Heart left ventricle (tissue), 16 donors: ENCODE measurements at regions not wholly inside any gene's neighbourhood (a gene's known extent, or its start where the extent isn't known, plus 50 kb on each side); places are given as distances from the start of the nearest gene placed in this dataset.

Source experiments
- ATAC-seq, 4 donors: fragments of 200-7000 bp; cut with Tn5 transposase; one replicate each; pipeline ENCODE4 v1.9.1; 2020 to 2022; ENCODE audit warnings: moderate library complexity in 4 of 4, mild to moderate bottlenecking in 3 of 4, moderate number of reproducible peaks in 1 of 4
- DNase-seq, 5 donors: peaks; one replicate each; pipeline ENCODE4 v3.0.0-alpha.2; 2020
- H3K27ac ChIP-seq, 12 donors: fragments of 200-600 bp; sonication (generic) in 4 of 12; one replicate each; pipeline versions ENCODE4 v1.5.0 to v1.8.0; 2016 to 2022; ENCODE audit warnings: mild to moderate bottlenecking in 2 of 12
- H3K27me3 ChIP-seq, 9 donors: fragments of 200-600 bp; sonication (generic) in 2 of 9; one replicate each; pipeline versions ENCODE4 v1.5.1 to v1.8.0; 2016 to 2022; ENCODE audit warnings: mild to moderate bottlenecking in 3 of 9
- H3K36me3 ChIP-seq, 9 donors: fragments of 200-600 bp; sonication (generic) in 2 of 9; one replicate each; pipeline versions ENCODE4 v1.5.0 to v1.8.0; 2018 to 2022; ENCODE audit warnings: mild to moderate bottlenecking in 2 of 9
- H3K4me1 ChIP-seq, 12 donors: fragments of 200-600 bp; sonication (generic) in 4 of 12; one replicate each; pipeline versions ENCODE4 v1.5.0 to v1.8.0; 2016 to 2022; ENCODE audit warnings: mild to moderate bottlenecking in 3 of 12
- H3K4me3 ChIP-seq, 12 donors: fragments of 200-600 bp; sonication (generic) in 4 of 12; one replicate each; pipeline versions ENCODE4 v1.5.0 to v1.8.0; 2017 to 2022; ENCODE audit warnings: mild to moderate bottlenecking in 9 of 12, moderate library complexity in 4 of 12
- H3K9me3 ChIP-seq, 12 donors: fragments of 200-600 bp; sonication (generic) in 4 of 12; one replicate each; pipeline versions ENCODE4 v1.5.0 to v1.8.0; 2016 to 2022; ENCODE audit warnings: mild to moderate bottlenecking in 1 of 12
- POLR2A ChIP-seq, 2 donors: fragments of 450-650 bp; IDR thresholded peaks; one replicate each; pipeline ENCODE4 v1.6.1; 2017; ENCODE audit warnings: antibody characterized with exemption in 2 of 2, mild to moderate bottlenecking in 2 of 2, moderate library complexity in 2 of 2
- WGBS, 4 donors: extraction: QIAGEN DNeasy Blood & Tissue Kit in 2 of 4; methylation state at CpG; one replicate each; pipeline versions ENCODE4 v1.1.5 to v1.1.7; 2013 to 2018; 5-methylcytosine and 5-hydroxymethylcytosine counted together
- intact Hi-C, 10 donors: fragments of 100-400 bp; cut with DNase I; formaldehyde crosslinking; loops; one replicate each; pipeline versions ENCODE4 v1.11.1 to v1.14.2; 2022
- TF ChIP-seq, protein P1 (sequence below), 12 donors: fragments of 200-600 bp; sonication (generic) in 4 of 12; IDR thresholded peaks; one replicate each; pipeline versions ENCODE4 v1.5.0 to v1.8.0; 2018 to 2022; ENCODE audit warnings: antibody characterized with exemption in 12 of 12, mild to moderate bottlenecking in 5 of 12
- donor health status: ischemic (EF 13 %, LVEDD 7.1; RV severe dilation, severe dysfunction).
- donor health status: healthy with polysubstance abuse.
- donor health status: DM: no; HTN: yes; CAD: no.
- donor health status: DM: no; HTN: no; CAD: no.
- donor health status: ischemic (EF 25% LVEDD 6.9; RV normal size, moderate dysfunction).
- donor health status: ischemic (EF 25% LVEDD 5.7; RV mildly dilated, moderate dysfunction).
- donor health status: healthy.
- donor health status: DM: yes; HTN: yes; CAD: no.
- donor health status: ischemic (EF 35%, LVEDD 5.7; RV mildly dilated, moderate dysfunction).
- donor health status: nonischemic (EF 11% LVEDD 7.7; RV severe dilation, severe dysfunction).
- donor health status: DM: yes; HTN: yes; CAD: no.
- donor health status: PGD.
- donor health status: ischemic (EF 29% LVEDD 5.4; RV normal size, mild dysfunction).
- donor health status: nonischemic (EF 23%, LVEDD 6.1; RV moderate dilation, normal function).

GRCh38 chr1:189783456-189783855 is 694.2 kb downstream of the BRINP3 start:
- intact Hi-C loops = no loop called here
- H3K27me3 ChIP-seq = no peaks in the 10 kb centered on the region
- no peak for DNase-seq
- TF ChIP-seq, protein P1, sequence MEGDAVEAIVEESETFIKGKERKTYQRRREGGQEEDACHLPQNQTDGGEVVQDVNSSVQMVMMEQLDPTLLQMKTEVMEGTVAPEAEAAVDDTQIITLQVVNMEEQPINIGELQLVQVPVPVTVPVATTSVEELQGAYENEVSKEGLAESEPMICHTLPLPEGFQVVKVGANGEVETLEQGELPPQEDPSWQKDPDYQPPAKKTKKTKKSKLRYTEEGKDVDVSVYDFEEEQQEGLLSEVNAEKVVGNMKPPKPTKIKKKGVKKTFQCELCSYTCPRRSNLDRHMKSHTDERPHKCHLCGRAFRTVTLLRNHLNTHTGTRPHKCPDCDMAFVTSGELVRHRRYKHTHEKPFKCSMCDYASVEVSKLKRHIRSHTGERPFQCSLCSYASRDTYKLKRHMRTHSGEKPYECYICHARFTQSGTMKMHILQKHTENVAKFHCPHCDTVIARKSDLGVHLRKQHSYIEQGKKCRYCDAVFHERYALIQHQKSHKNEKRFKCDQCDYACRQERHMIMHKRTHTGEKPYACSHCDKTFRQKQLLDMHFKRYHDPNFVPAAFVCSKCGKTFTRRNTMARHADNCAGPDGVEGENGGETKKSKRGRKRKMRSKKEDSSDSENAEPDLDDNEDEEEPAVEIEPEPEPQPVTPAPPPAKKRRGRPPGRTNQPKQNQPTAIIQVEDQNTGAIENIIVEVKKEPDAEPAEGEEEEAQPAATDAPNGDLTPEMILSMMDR (IDR thresholded peaks at IDR 0.05) = no peak
- TF ChIP-seq POLR2A (IDR thresholded peaks at IDR 0.05) = no peak
- H3K9me3 ChIP-seq = peaks cover 0 to 6% (median 0%) of the 10 kb centered on the region in 12 donors
- H3K27ac ChIP-seq = no peak overlapping the region
- no peaks in the 10 kb centered on the region for H3K4me1 ChIP-seq
- WGBS, 4 donors = 62 to 68% (median 65%) methylated on average over 2 of the region's 2 CpGs
- no peak for ATAC-seq
- no peaks in the 10 kb centered on the region for H3K36me3 ChIP-seq
- no peak overlapping the region for H3K4me3 ChIP-seq

- no peak for TF ChIP-seq POLR2A (IDR thresholded peaks at IDR 0.05)
- TF ChIP-seq, protein P1 (IDR thresholded peaks at IDR 0.05) = no peak
- H3K27me3 ChIP-seq = no peaks in the 10 kb centered on the region
- H3K27ac ChIP-seq = no peak overlapping the region
- 68 to 78% (median 70%) methylated on average over 5 of the region's 5 CpGs for WGBS, 4 donors
- DNase-seq (no peak), ATAC-seq (no peak)
- intact Hi-C loops = no loop called here
- H3K4me3 ChIP-seq = no peak overlapping the region
- H3K36me3 ChIP-seq = no peaks in the 10 kb centered on the region
- peaks cover 0 to 8% (median 0%) of the 10 kb centered on the region in 12 donors for H3K9me3 ChIP-seq
- H3K4me1 ChIP-seq = no peaks in the 10 kb centered on the region
These were observed 690.9 kb downstream of the BRINP3 start for GRCh38 chr1:189786761-189787160.

DNA sequence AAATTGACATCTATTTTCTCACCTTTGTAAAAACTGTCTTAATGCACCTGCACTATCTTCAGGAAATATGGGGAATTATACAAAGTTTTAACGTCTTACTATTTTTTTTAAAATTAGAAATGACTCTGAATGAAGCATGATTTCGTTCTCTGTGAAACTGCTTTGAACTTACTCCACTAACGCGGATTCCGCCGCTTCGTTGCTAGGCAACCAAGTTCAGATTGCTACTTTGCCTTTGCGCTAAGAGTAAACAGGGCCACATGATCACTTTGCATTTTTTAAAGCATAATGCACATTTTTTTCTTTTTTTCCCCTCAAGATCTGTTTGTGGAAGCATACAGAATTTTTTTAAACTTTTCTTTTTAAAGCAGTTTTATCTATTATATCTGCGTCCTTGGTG is 690.5 kb downstream of the BRINP3 start:
- intact Hi-C loops = no loop called here
- TF ChIP-seq POLR2A (IDR thresholded peaks at IDR 0.05) = no peak
- TF ChIP-seq, protein P1 (IDR thresholded peaks at IDR 0.05) = no peak
- Histone ChIP-seq H3K9me3 (peaks cover 0 to 8% (median 0%) of the 10 kb centered on the region in 12 donors), H3K36me3 (no peaks in the 10 kb centered on the region), H3K4me3 (no peak overlapping the region), H3K27ac (no peak overlapping the region), H3K4me1 (no peaks in the 10 kb centered on the region), H3K27me3 (no peaks in the 10 kb centered on the region)
- no peak for ATAC-seq
- no peak for DNase-seq
- WGBS, 4 donors = 60 to 67% (median 63%) methylated on average over 9 of the region's 9 CpGs

GRCh38 chr1:189790335-189790734 is 687.3 kb downstream of the BRINP3 start:
- 74 to 81% (median 78%) methylated on average over 2 of the region's 2 CpGs for WGBS, 4 donors
- Histone ChIP-seq H3K27ac (no peak overlapping the region), H3K27me3 (no peaks in the 10 kb centered on the region), H3K9me3 (peaks cover 0 to 8% (median 0%) of the 10 kb centered on the region in 12 donors), H3K36me3 (no peaks in the 10 kb centered on the region), H3K4me3 (no peak overlapping the region), H3K4me1 (no peaks in the 10 kb centered on the region)
- intact Hi-C loops = no loop called here
- TF ChIP-seq, protein P1 (IDR thresholded peaks at IDR 0.05) = no peak
- no peak for TF ChIP-seq POLR2A (IDR thresholded peaks at IDR 0.05)
- ATAC-seq (no peak), DNase-seq (no peak)
